ENCODE measurements at regions not wholly inside any gene's neighbourhood (a gene's known extent, or its start where the extent isn't known, plus 50 kb on each side); places are given as distances from the start of the nearest gene placed in this dataset.

DNA sequence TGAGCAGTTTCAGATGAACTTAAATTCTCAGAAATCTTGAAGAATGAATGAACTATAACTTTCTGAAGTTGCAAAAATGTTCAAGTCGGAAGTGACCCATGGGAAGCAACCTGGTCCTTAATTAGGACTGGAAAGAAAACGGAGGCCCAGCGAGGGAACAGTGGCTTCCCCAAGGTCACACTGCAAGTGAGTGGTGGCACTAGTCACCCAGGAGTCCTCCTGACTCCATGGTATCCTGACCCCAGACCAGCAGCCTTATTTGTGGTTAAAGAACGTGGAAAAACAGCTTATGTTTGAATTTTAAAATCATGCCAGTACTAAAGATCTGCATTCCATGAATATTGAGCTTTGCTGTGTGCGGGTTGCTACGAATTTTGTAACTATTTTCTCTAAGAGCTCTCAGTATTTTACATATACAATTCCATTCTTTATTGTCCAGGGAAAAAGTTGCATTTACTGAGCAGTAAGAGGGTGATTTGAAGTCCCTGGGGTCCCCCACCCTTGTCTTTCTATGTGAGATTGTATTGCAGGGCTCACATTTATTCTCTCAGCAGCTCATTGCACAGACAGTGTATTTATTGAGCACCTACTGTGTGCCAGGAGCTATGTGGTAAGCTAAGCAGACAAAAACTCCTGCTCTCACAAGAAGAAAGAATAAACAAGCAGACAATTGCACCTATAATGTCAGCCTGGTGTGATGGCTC is 61.6 kb upstream of the ATP5PO start:
- no peak for TF ChIP-seq POLR2A (IDR thresholded peaks at IDR 0.05)
- TF ChIP-seq, protein P1, sequence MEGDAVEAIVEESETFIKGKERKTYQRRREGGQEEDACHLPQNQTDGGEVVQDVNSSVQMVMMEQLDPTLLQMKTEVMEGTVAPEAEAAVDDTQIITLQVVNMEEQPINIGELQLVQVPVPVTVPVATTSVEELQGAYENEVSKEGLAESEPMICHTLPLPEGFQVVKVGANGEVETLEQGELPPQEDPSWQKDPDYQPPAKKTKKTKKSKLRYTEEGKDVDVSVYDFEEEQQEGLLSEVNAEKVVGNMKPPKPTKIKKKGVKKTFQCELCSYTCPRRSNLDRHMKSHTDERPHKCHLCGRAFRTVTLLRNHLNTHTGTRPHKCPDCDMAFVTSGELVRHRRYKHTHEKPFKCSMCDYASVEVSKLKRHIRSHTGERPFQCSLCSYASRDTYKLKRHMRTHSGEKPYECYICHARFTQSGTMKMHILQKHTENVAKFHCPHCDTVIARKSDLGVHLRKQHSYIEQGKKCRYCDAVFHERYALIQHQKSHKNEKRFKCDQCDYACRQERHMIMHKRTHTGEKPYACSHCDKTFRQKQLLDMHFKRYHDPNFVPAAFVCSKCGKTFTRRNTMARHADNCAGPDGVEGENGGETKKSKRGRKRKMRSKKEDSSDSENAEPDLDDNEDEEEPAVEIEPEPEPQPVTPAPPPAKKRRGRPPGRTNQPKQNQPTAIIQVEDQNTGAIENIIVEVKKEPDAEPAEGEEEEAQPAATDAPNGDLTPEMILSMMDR (IDR thresholded peaks at IDR 0.05): no peak
